HEK293T (cell line): ENCODE measurements at regions not wholly inside any gene's neighbourhood (a gene's known extent, or its start where the extent isn't known, plus 50 kb on each side); places are given as distances from the start of the nearest gene placed in this dataset.

ENCODE experiments used
- ARNT ChIP-seq: fragments of 450-650 bp; IDR thresholded peaks from 2 replicates; pipeline ENCODE4 v1.6.1; 2017; ENCODE audit warnings: mild to moderate bottlenecking
- BHLHE40 ChIP-seq: fragments of 450-650 bp; IDR thresholded peaks from 2 replicates; pipeline ENCODE4 v1.6.1; 2016; ENCODE audit warnings: mild to moderate bottlenecking, moderate library complexity, borderline replicate concordance
- FOXA1 ChIP-seq: fragments of 450-650 bp; IDR thresholded peaks from 2 replicates; pipeline ENCODE4 v1.6.1; 2016; ENCODE audit warnings: mild to moderate bottlenecking
- FOXK2 ChIP-seq: fragments of 450-650 bp; IDR thresholded peaks from 2 replicates; pipeline ENCODE4 v1.6.1; 2016; ENCODE audit warnings: mild to moderate bottlenecking
- FOXM1 ChIP-seq: fragments of 450-650 bp; IDR thresholded peaks from 2 replicates; pipeline ENCODE4 v1.6.1; 2017; ENCODE audit warnings: mild to moderate bottlenecking, borderline replicate concordance
- SUZ12 ChIP-seq: fragments of 450-650 bp; IDR thresholded peaks from 2 replicates; pipeline ENCODE4 v1.6.1; 2016; ENCODE audit warnings: mild to moderate bottlenecking

DNA sequence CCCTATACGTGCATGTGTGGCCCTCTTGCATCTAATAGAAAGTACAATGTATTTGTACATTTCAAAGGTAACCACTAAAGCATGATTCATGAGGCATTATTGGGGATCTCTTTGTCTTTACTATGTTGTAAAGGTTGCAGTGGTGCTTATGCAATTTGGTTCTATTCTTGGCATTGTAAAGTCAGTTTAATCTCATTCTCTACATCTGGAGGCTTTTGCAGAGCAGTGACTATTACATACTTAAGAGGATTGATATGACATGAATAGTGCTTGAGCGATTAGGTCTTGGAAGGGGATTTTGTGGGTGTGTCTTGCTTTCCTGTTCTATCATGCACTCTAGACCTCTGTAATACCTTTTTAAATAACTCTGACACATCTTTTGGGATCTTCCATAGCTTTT lies 610.0 kb downstream of the EFNB2 start:
- TF ChIP-seq SUZ12 = no peak
- TF ChIP-seq FOXA1 = no peak
- no peak for TF ChIP-seq BHLHE40
- no peak for TF ChIP-seq FOXK2
- TF ChIP-seq ARNT = no peak
- TF ChIP-seq FOXM1 = no peak
